K562 (cell line): ENCODE measurements at regions not wholly inside any gene's neighbourhood (a gene's known extent, or its start where the extent isn't known, plus 50 kb on each side); places are given as distances from the start of the nearest gene placed in this dataset.

Experiments
- ATAC-seq: fragments of 200-7000 bp; cut with Tn5 transposase; 3 replicates; pipeline ENCODE4 v1.9.1; 2020; ENCODE audit warnings: moderate library complexity
- BruUV-seq: library from RNA; stranded (reverse); fragments of 400-500 nt; replicated peaks from 2 replicates; lab custom pipeline; 2021; lab: Mats Ljungman, UMichigan
- CTCF ChIA-PET: fragments of 300-600 bp; formaldehyde crosslinking; extraction: SDS; loops from one replicate; lab custom pipeline; 2021; ENCODE audit warnings: low intra/inter-chr PET ratio; lab: Yijun Ruan, JAX
- POLR2A ChIA-PET: fragments of 300-600, 350-650 bp; sonication (Branson Sonifier 250); formaldehyde crosslinking; extraction: SDS; loops from one replicate; lab custom pipeline; 2021; ENCODE audit warnings: antibody characterized with exemption, inconsistent platforms; lab: Yijun Ruan, JAX
- DNase-seq, 4 experiments: peaks; one replicate each; pipeline versions ENCODE4 v3.0.0 to v3.0.0-alpha.2; 2011 to 2018; ENCODE audit warnings: low spot score in 3 of 4, mixed read lengths in 3 of 4; ENCODE audit errors: extremely low read depth in 1 of 4
- FAIRE-seq: peaks from 2 replicates; lab custom pipeline; 2011; peaks lifted over from hg19 to GRCh38; lab: Jason Lieb, UNC
- H2AFZ ChIP-seq: 2 replicates; pipeline ENCODE4 v1.6.0; 2011; ENCODE audit warnings: low read depth, low read length, control low read depth, inconsistent platforms
- H3K27ac ChIP-seq: fragments of 200-600 bp; 3 replicates; pipeline ENCODE4 v1.8.0; 2011; ENCODE audit warnings: low read depth, mild to moderate bottlenecking, control low read depth, inconsistent platforms, low read length, moderate library complexity, mixed read lengths; ENCODE audit errors: extremely low read depth
- H3K27me3 ChIP-seq, 2 experiments: fragments of 300-600 bp in 1 of 2; 2 replicates in 1 of 2; 3 replicates in 1 of 2; pipeline versions ENCODE4 v1.6.0 to v1.8.0; 2011; ENCODE audit warnings: inconsistent platforms in 2 of 2, low read length in 2 of 2, mild to moderate bottlenecking in 1 of 2, mixed read lengths in 1 of 2, moderate library complexity in 1 of 2; ENCODE audit not compliant: control insufficient read depth in 2 of 2, insufficient read depth in 2 of 2
- H3K36me3 ChIP-seq: fragments of 300-600 bp; 3 replicates; pipeline ENCODE4 v1.8.0; 2011; ENCODE audit warnings: mild to moderate bottlenecking, low read length, inconsistent platforms; ENCODE audit not compliant: control insufficient read depth, insufficient read depth
- H3K4me1 ChIP-seq, 2 experiments: fragments of 200-600 bp in 1 of 2; replicated peaks in 1 of 2; 2 replicates in 1 of 2; 3 replicates in 1 of 2; pipeline versions ENCODE4 v1.5.1 to v1.8.0; 2011; ENCODE audit warnings: inconsistent platforms in 2 of 2, low read length in 2 of 2, mild to moderate bottlenecking in 1 of 2, mixed read lengths in 1 of 2, moderate library complexity in 1 of 2; ENCODE audit not compliant: control insufficient read depth in 2 of 2, insufficient read depth in 2 of 2
- H3K4me2 ChIP-seq: 2 replicates; pipeline ENCODE4 v1.6.1; 2011; ENCODE audit warnings: low read length, control low read depth, inconsistent platforms, mixed read lengths; ENCODE audit not compliant: insufficient read depth
- H3K4me3 ChIP-seq: fragments of 200-600 bp; sonication (generic), shearing (Covaris generic); 2 replicates; pipeline ENCODE4 v1.5.1; 2016; ENCODE audit warnings: control low read depth, inconsistent platforms
- H3K79me2 ChIP-seq: fragments of 200-600 bp; 3 replicates; pipeline ENCODE4 v1.8.0; 2011; ENCODE audit warnings: low read length, inconsistent platforms; ENCODE audit not compliant: control insufficient read depth, insufficient read depth
- H3K9ac ChIP-seq, 2 experiments: 2 replicates each; pipeline versions ENCODE4 v1.6.0 to v1.6.1; 2011; ENCODE audit warnings: low read depth in 2 of 2, low read length in 2 of 2, control low read depth in 1 of 2, inconsistent platforms in 1 of 2, mild to moderate bottlenecking in 1 of 2, mixed read lengths in 1 of 2; ENCODE audit not compliant: insufficient read depth in 1 of 2
- H3K9me1 ChIP-seq: one replicate; pipeline ENCODE4 v1.6.0; 2011; ENCODE audit warnings: inconsistent platforms, mild to moderate bottlenecking, low read length, moderate library complexity; ENCODE audit not compliant: control insufficient read depth, insufficient read depth
- H3K9me3 ChIP-seq: replicated peaks from 2 replicates; pipeline ENCODE4 v1.5.1; 2011; ENCODE audit warnings: low read depth, low read length, inconsistent platforms; ENCODE audit not compliant: control insufficient read depth, insufficient read depth
- H4K20me1 ChIP-seq: replicated peaks from 2 replicates; pipeline ENCODE4 v1.6.1; 2011; ENCODE audit warnings: low read length, inconsistent platforms, mixed read lengths; ENCODE audit not compliant: control insufficient read depth, insufficient read depth
- BCOR ChIP-seq: fragments of 450-650 bp; IDR thresholded peaks from 2 replicates; pipeline ENCODE4 v1.6.1; 2016
- BRCA1 ChIP-seq, 2 experiments: fragments of 450-650 bp in 1 of 2; sonication (generic) in 1 of 2; formaldehyde crosslinking in 1 of 2; IDR thresholded peaks; 2 replicates each; pipeline versions ENCODE4 v1.5.0 to v1.6.1; 2017 to 2020; ENCODE audit warnings: mild to moderate bottlenecking in 1 of 2, missing genetic modification reagents in 1 of 2
- BRD9 ChIP-seq: fragments of 450-650 bp; IDR thresholded peaks from 2 replicates; pipeline ENCODE4 v1.6.1; 2018; ENCODE audit warnings: low read depth; ENCODE audit not compliant: partially characterized antibody
- CREB1 ChIP-seq, 2 experiments: sonication (generic) in 1 of 2; formaldehyde crosslinking in 1 of 2; IDR thresholded peaks; 2 replicates each; pipeline versions ENCODE4 v1.6.1 to v1.8.0; 2012 to 2022; ENCODE audit warnings: inconsistent platforms in 1 of 2, mild to moderate bottlenecking in 1 of 2, missing genetic modification reagents in 1 of 2, moderate library complexity in 1 of 2
- CREM ChIP-seq: IDR thresholded peaks from 2 replicates; pipeline ENCODE4 v1.6.1; 2014; ENCODE audit warnings: antibody characterized with exemption, low read depth
- DACH1 ChIP-seq: fragments of 450-650 bp; IDR thresholded peaks from 2 replicates; pipeline ENCODE4 v1.6.1; 2018; ENCODE audit not compliant: partially characterized antibody
- DIDO1 ChIP-seq: fragments of 450-650 bp; IDR thresholded peaks from 2 replicates; pipeline ENCODE4 v1.6.1; 2016; ENCODE audit warnings: low read depth, missing biosample characterization, missing genetic modification characterization
- FOSL1 ChIP-seq: fragments of 200-800 bp; sonication (Bioruptor generic); conservative IDR thresholded peaks from 2 replicates; pipeline ENCODE4 v1.6.1; 2016; ENCODE audit warnings: missing genetic modification characterization, missing compliant biosample characterization
- GATAD2B ChIP-seq: fragments of 450-650 bp; IDR thresholded peaks from 2 replicates; pipeline ENCODE4 v1.6.1; 2017; ENCODE audit warnings: mild to moderate bottlenecking, borderline replicate concordance
- KDM1A ChIP-seq, 2 experiments: fragments of 450-650 bp; IDR thresholded peaks; 2 replicates each; pipeline ENCODE4 v1.6.1; 2016; ENCODE audit warnings: mild to moderate bottlenecking in 2 of 2
- NCOA1 ChIP-seq: fragments of 450-650 bp; IDR thresholded peaks from 2 replicates; pipeline ENCODE4 v1.6.1; 2016; ENCODE audit warnings: low read depth
- NR3C1 ChIP-seq: sonication (generic); formaldehyde crosslinking; IDR thresholded peaks from 2 replicates; pipeline ENCODE4 v1.8.1; 2022; ENCODE audit warnings: missing genetic modification reagents
- PHB ChIP-seq: fragments of 250-450 bp; sonication (Bioruptor Pico); IDR thresholded peaks from 2 replicates; pipeline ENCODE4 v1.5.0; 2021
- SAFB2 ChIP-seq: fragments of 200-400 bp; formaldehyde crosslinking; IDR thresholded peaks from 2 replicates; pipeline ENCODE4 v1.6.1; 2018; ENCODE audit warnings: borderline replicate concordance, low read length, low read depth, moderate library complexity; ENCODE audit not compliant: severe bottlenecking
- SMAD1 ChIP-seq: fragments of 150-350 bp; IDR thresholded peaks from 2 replicates; pipeline ENCODE4 v1.6.1; 2014; ENCODE audit warnings: low read length, low read depth; ENCODE audit not compliant: partially characterized antibody
- TGIF2 ChIP-seq: sonication (generic); formaldehyde crosslinking; IDR thresholded peaks from 2 replicates; pipeline ENCODE4 v1.8.1; 2022; ENCODE audit warnings: mild to moderate bottlenecking, missing genetic modification reagents, moderate library complexity
- ZNF165 ChIP-seq: fragments of 250-450 bp; sonication (Bioruptor Pico); IDR thresholded peaks from 2 replicates; pipeline ENCODE4 v1.4.0; 2020; ENCODE audit warnings: borderline replicate concordance
- ZNF23 ChIP-seq: fragments of 250-450 bp; sonication (Bioruptor Pico); IDR thresholded peaks from 2 replicates; pipeline ENCODE4 v1.4.0; 2020; ENCODE audit warnings: mild to moderate bottlenecking
- ZNF561 ChIP-seq: fragments of 450-650 bp; formaldehyde crosslinking; conservative IDR thresholded peaks from 2 replicates; pipeline ENCODE4 v1.4.0; 2020; ENCODE audit warnings: mild to moderate bottlenecking, moderate library complexity
- ZNF609 ChIP-seq: sonication (generic); formaldehyde crosslinking; IDR thresholded peaks from 2 replicates; pipeline ENCODE4 v1.8.1; 2023; ENCODE audit warnings: missing genetic modification reagents, mild to moderate bottlenecking, borderline replicate concordance
- ZNF717 ChIP-seq: fragments of 250-450 bp; sonication (Bioruptor Pico); IDR thresholded peaks from 2 replicates; pipeline ENCODE4 v1.5.0; 2021
- WGBS: fragments of 100-300 bp; shearing (Covaris generic); methylation state at CpG from one replicate; pipeline ENCODE4 v1.1.6; 2016; ENCODE audit warnings: low coverage, mixed read lengths; ENCODE audit not compliant: insufficient coverage; ENCODE audit errors: missing lambda C conversion rate; 5-methylcytosine and 5-hydroxymethylcytosine counted together
- in situ Hi-C: fragments of 300-500 bp; cut with MboI; formaldehyde crosslinking; loops from 4 replicates; pipeline ENCODE4 v1.15.0; 2018; ENCODE audit warnings: inconsistent platforms, mixed read lengths
- intact Hi-C: fragments of 100-400 bp; cut with micrococcal nuclease; formaldehyde crosslinking; loops from 2 replicates; pipeline ENCODE4 v1.14.2; 2022

- no peak for TF ChIP-seq CREM
- no peak for TF ChIP-seq CREB1 (IDR thresholded peaks at IDR 0.05)
- no peak for TF ChIP-seq CREB1 (CRISPR knock-in tag; IDR thresholded peaks at IDR 0.05)
- no peak for TF ChIP-seq NCOA1
- no peak for TF ChIP-seq SAFB2
- TF ChIP-seq ZNF165: no peak
- TF ChIP-seq NR3C1 (CRISPR knock-in tag): no peak
- no peak for TF ChIP-seq DIDO1 (tag)
- no peak for TF ChIP-seq BRCA1 (IDR thresholded peaks at IDR 0.05)
- TF ChIP-seq BRCA1 (CRISPR knock-in tag; IDR thresholded peaks at IDR 0.05): no peak
- TF ChIP-seq BRD9: no peak
- TF ChIP-seq TGIF2 (CRISPR knock-in tag): no peak
- no peak for TF ChIP-seq ZNF717 (CRISPR knock-in tag)
- TF ChIP-seq ZNF561: no peak
- TF ChIP-seq ZNF23 (CRISPR knock-in tag): no peak
- TF ChIP-seq, all 486 proteins: peak for 0
Measured at GRCh38 chr7:136594739-136595144, 273.7 kb upstream of the CHRM2 start (continued).

GRCh38 chr7:136588216-136588615 lies 280.2 kb upstream of the CHRM2 start:
- no peaks in the 10 kb centered on the region for H3K4me1 ChIP-seq
- no peak for DNase-seq
- H3K4me2 ChIP-seq: no peak overlapping the region
- no peak for FAIRE-seq
- H4K20me1 ChIP-seq: no peaks in the 10 kb centered on the region
- no peaks in the 10 kb centered on the region for H3K36me3 ChIP-seq
- intact Hi-C loops (no loop called here), in situ Hi-C loops (no loop called here)
- H3K9me1 ChIP-seq: no peaks in the 10 kb centered on the region
- no peak overlapping the region for H3K9ac ChIP-seq
- BruUV-seq: no TSS peak
- no peak for ATAC-seq
- no peaks in the 10 kb centered on the region for H3K27me3 ChIP-seq
- H3K4me3 ChIP-seq: no peak overlapping the region
- POLR2A ChIA-PET: no interaction called here
- CTCF ChIA-PET: no interaction called here
- no peaks in the 10 kb centered on the region for H3K9me3 ChIP-seq
- TF ChIP-seq DACH1 (no peak), GATAD2B (no peak), BCOR (no peak), SMAD1 (no peak), KDM1A (IDR thresholded peaks at IDR 0.05) (no peak), PHB (no peak), ZNF609 (CRISPR knock-in tag) (no peak), FOSL1 (no peak)
- H2AFZ ChIP-seq: no peak overlapping the region
- no peak overlapping the region for H3K27ac ChIP-seq
- H3K79me2 ChIP-seq: no peaks in the 10 kb centered on the region
- 0% methylated on average over 2 of the region's 2 CpGs for WGBS
